ENCODE measurements at regions not wholly inside any gene's neighbourhood (a gene's known extent, or its start where the extent isn't known, plus 50 kb on each side); places are given as distances from the start of the nearest gene placed in this dataset.

GRCh38 chr14:38517426-38517825 is 261.5 kb upstream of the CLEC14A start:
- ATAC-seq (no peak), DNase-seq (no peak)
- Mint-ChIP-seq H3K9me3 (no peaks in the 10 kb centered on the region), H3K36me3 (ENCODE audit: insufficient read depth) (no peaks in the 10 kb centered on the region), H3K4me1 (ENCODE audit: low read depth) (no peaks in the 10 kb centered on the region), H3K27me3 (ENCODE audit: low read depth) (no peaks in the 10 kb centered on the region), H3K4me3 (no peak overlapping the region)

DNA sequence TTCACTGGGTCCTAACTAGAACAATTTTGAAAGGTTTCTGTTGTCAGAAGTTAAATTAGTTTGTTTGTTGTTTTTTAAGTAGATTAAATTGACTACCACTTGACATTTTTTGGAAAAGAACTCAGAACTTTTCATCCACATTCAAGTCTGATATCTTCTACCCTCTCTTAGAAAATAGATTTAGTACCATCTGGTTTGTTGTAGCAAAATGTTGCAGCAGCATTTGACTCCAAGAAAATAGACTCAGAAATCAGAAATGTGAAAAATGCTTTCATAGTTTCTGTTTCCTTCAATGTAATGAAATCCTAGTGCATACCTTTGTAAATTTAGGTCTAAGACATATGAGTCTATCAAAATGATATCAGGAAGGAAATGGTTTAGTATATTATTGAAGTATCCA is 256.3 kb upstream of the CLEC14A start:
- Mint-ChIP-seq H3K4me1 (ENCODE audit: low read depth) (no peaks in the 10 kb centered on the region), H3K4me3 (no peak overlapping the region), H3K36me3 (ENCODE audit: insufficient read depth) (no peaks in the 10 kb centered on the region), H3K9me3 (no peaks in the 10 kb centered on the region), H3K27me3 (ENCODE audit: low read depth) (no peaks in the 10 kb centered on the region)
- ATAC-seq (no peak), DNase-seq (no peak)

GRCh38 chr14:38507299-38507698 is 251.4 kb upstream of the CLEC14A start:
- DNase-seq = no peak
- Mint-ChIP-seq H3K36me3 (ENCODE audit: insufficient read depth) (no peaks in the 10 kb centered on the region), H3K27me3 (ENCODE audit: low read depth) (peaks cover 2% of the 10 kb centered on the region), H3K9me3 (no peaks in the 10 kb centered on the region), H3K4me3 (no peak overlapping the region), H3K4me1 (ENCODE audit: low read depth) (no peaks in the 10 kb centered on the region)
- no peak for ATAC-seq

- no peak for DNase-seq
- H3K4me1 Mint-ChIP-seq (ENCODE audit: low read depth) = no peaks in the 10 kb centered on the region
- ATAC-seq = no peak
- H3K9me3 Mint-ChIP-seq = no peaks in the 10 kb centered on the region
- no peak overlapping the region for H3K4me3 Mint-ChIP-seq
- no peaks in the 10 kb centered on the region for H3K36me3 Mint-ChIP-seq (ENCODE audit: insufficient read depth)
- H3K27me3 Mint-ChIP-seq (ENCODE audit: low read depth) = peaks cover 2% of the 10 kb centered on the region
Measured at GRCh38 chr14:38505973-38506249, 250.0 kb upstream of the CLEC14A start.

- DNase-seq (no peak), ATAC-seq (no peak)
- Mint-ChIP-seq H3K4me3 (no peak overlapping the region), H3K36me3 (ENCODE audit: insufficient read depth) (no peaks in the 10 kb centered on the region), H3K4me1 (ENCODE audit: low read depth) (no peaks in the 10 kb centered on the region), H3K9me3 (no peaks in the 10 kb centered on the region), H3K27me3 (ENCODE audit: low read depth) (peaks cover 2% of the 10 kb centered on the region)
Measured at GRCh38 chr14:38505221-38505972, 249.5 kb upstream of the CLEC14A start.

- Mint-ChIP-seq H3K36me3 (ENCODE audit: insufficient read depth) (no peaks in the 10 kb centered on the region), H3K4me1 (ENCODE audit: low read depth) (no peaks in the 10 kb centered on the region), H3K4me3 (no peak overlapping the region)
Measured at GRCh38 chr14:38504175-38504574, 248.3 kb upstream of the CLEC14A start.

GRCh38 chr14:38502239-38502638 is 246.3 kb upstream of the CLEC14A start:
- H3K4me3 Mint-ChIP-seq = no peak overlapping the region
- DNase-seq (no peak), ATAC-seq (no peak)
- H3K4me1 Mint-ChIP-seq (ENCODE audit: low read depth) = no peaks in the 10 kb centered on the region
- no peaks in the 10 kb centered on the region for H3K36me3 Mint-ChIP-seq (ENCODE audit: insufficient read depth)
- H3K9me3 Mint-ChIP-seq = peaks cover 3% of the 10 kb centered on the region
- H3K27me3 Mint-ChIP-seq (ENCODE audit: low read depth) = peaks cover 2% of the 10 kb centered on the region

More at GRCh38 chr14:38504175-38504574, 248.3 kb upstream of the CLEC14A start:
- H3K27me3 Mint-ChIP-seq (ENCODE audit: low read depth) = peaks cover 2% of the 10 kb centered on the region
- DNase-seq (no peak), ATAC-seq (no peak)
- H3K9me3 Mint-ChIP-seq = no peaks in the 10 kb centered on the region

DNA sequence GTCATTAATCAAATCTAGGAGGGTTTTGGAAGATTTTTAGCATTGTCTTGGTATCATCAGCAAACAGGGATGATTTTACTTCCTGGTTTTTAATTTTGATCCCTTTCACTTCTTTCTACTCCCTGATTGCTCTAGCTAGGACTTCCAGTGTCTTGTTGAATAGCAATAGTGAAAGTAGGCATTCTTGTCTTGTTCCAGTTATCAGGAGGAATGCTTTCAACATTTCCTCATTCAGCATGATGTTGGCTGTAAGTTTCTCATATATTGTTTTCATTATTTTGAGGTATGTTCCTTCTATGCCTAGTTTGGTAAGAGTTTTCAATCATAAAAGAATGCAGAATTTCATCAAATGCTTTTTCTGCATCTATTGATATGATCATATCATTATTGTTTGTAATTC is 244.2 kb upstream of the CLEC14A start:
- peaks cover 6% of the 10 kb centered on the region for H3K9me3 Mint-ChIP-seq
- H3K36me3 Mint-ChIP-seq (ENCODE audit: insufficient read depth) = no peaks in the 10 kb centered on the region
- H3K4me3 Mint-ChIP-seq = no peak overlapping the region
- ATAC-seq (no peak), DNase-seq (no peak)
- no peaks in the 10 kb centered on the region for H3K4me1 Mint-ChIP-seq (ENCODE audit: low read depth)
- H3K27me3 Mint-ChIP-seq (ENCODE audit: low read depth) = no peaks in the 10 kb centered on the region

DNA sequence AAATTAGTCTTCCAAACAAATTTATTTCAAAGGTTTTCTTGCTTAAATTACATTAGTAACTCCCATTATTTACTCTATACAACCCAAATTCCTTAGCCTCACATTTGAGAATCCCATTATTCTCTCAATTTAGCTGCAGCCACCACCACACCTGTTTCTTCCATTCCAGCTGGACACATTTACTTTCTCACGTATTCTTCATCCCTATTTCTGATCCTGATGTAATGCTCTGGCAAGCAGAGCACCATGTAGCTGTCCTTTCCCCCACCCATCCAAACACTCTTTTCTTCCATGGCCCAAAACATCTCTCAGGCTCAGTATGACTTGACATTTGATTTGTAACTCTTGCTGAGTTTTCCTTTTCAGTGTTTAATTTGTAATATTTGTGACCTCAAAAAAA is 240.2 kb upstream of the CLEC14A start:
- H3K9me3 Mint-ChIP-seq = peaks cover 10% of the 10 kb centered on the region
- DNase-seq (no peak), ATAC-seq (no peak)
- no peak overlapping the region for H3K4me3 Mint-ChIP-seq
- H3K27me3 Mint-ChIP-seq (ENCODE audit: low read depth) = no peaks in the 10 kb centered on the region
- no peaks in the 10 kb centered on the region for H3K36me3 Mint-ChIP-seq (ENCODE audit: insufficient read depth)
- H3K4me1 Mint-ChIP-seq (ENCODE audit: low read depth) = no peaks in the 10 kb centered on the region

- peaks cover 8% of the 10 kb centered on the region for H3K9me3 Mint-ChIP-seq
- ATAC-seq (no peak), DNase-seq (no peak)
- no peaks in the 10 kb centered on the region for H3K27me3 Mint-ChIP-seq (ENCODE audit: low read depth)
- H3K4me3 Mint-ChIP-seq = no peak overlapping the region
- H3K36me3 Mint-ChIP-seq (ENCODE audit: insufficient read depth) = no peaks in the 10 kb centered on the region
- no peaks in the 10 kb centered on the region for H3K4me1 Mint-ChIP-seq (ENCODE audit: low read depth)
Measured at GRCh38 chr14:38490273-38490672, 234.4 kb upstream of the CLEC14A start.

- Mint-ChIP-seq H3K4me1 (ENCODE audit: low read depth) (no peaks in the 10 kb centered on the region), H3K9me3 (peaks cover 4% of the 10 kb centered on the region), H3K27me3 (ENCODE audit: low read depth) (no peaks in the 10 kb centered on the region), H3K4me3 (no peak overlapping the region), H3K36me3 (ENCODE audit: insufficient read depth) (no peaks in the 10 kb centered on the region)
- ATAC-seq (no peak), DNase-seq (no peak)
Measured at GRCh38 chr14:38485026-38485425, 229.1 kb upstream of the CLEC14A start.

GRCh38 chr14:38481952-38482678 is 226.2 kb upstream of the CLEC14A start:
- H3K27me3 Mint-ChIP-seq (ENCODE audit: low read depth) = no peaks in the 10 kb centered on the region
- DNase-seq (no peak), ATAC-seq (no peak)
- no peak overlapping the region for H3K4me3 Mint-ChIP-seq
- H3K9me3 Mint-ChIP-seq = peaks cover 15% of the 10 kb centered on the region
- no peaks in the 10 kb centered on the region for H3K4me1 Mint-ChIP-seq (ENCODE audit: low read depth)
- no peaks in the 10 kb centered on the region for H3K36me3 Mint-ChIP-seq (ENCODE audit: insufficient read depth)

GRCh38 chr14:38469156-38469555 is 213.3 kb upstream of the CLEC14A start:
- Mint-ChIP-seq H3K4me1 (ENCODE audit: low read depth) (no peaks in the 10 kb centered on the region), H3K36me3 (ENCODE audit: insufficient read depth) (no peaks in the 10 kb centered on the region), H3K27me3 (ENCODE audit: low read depth) (no peaks in the 10 kb centered on the region), H3K9me3 (peaks cover 11% of the 10 kb centered on the region), H3K4me3 (no peak overlapping the region)
- no peak for DNase-seq
- ATAC-seq = no peak

GRCh38 chr14:38442208-38442607 is 186.3 kb upstream of the CLEC14A start:
- Mint-ChIP-seq H3K36me3 (ENCODE audit: insufficient read depth) (no peaks in the 10 kb centered on the region), H3K4me1 (ENCODE audit: low read depth) (no peaks in the 10 kb centered on the region), H3K4me3 (no peak overlapping the region), H3K9me3 (peaks cover 23% of the 10 kb centered on the region), H3K27me3 (ENCODE audit: low read depth) (no peaks in the 10 kb centered on the region)
- no peak for ATAC-seq
- no peak for DNase-seq

- H3K9me3 Mint-ChIP-seq = no peaks in the 10 kb centered on the region
- no peak overlapping the region for H3K4me3 Mint-ChIP-seq
- ATAC-seq (no peak), DNase-seq (no peak)
- H3K36me3 Mint-ChIP-seq (ENCODE audit: insufficient read depth) = no peaks in the 10 kb centered on the region
- H3K27me3 Mint-ChIP-seq (ENCODE audit: low read depth) = no peaks in the 10 kb centered on the region
- no peaks in the 10 kb centered on the region for H3K4me1 Mint-ChIP-seq (ENCODE audit: low read depth)
Measured at GRCh38 chr14:38432186-38432585, 176.3 kb upstream of the CLEC14A start.

Data from activated T-cell treated with anti-CD3 and anti-CD28 coated beads, Interleukin-2, amount 50 U/mL, for 4 hours (primary cell).